Activated CD4-positive, alpha-beta T cell treated with anti-CD3 and anti-CD28 coated beads, Interleukin-10, Interleukin-2, amounts not matched to agents 100 ng/mL and 50 ng/mL, durations not matched to agents 16 hours and 8 hours (primary cell): ENCODE measurements at regions not wholly inside any gene's neighbourhood (a gene's known extent, or its start where the extent isn't known, plus 50 kb on each side); places are given as distances from the start of the nearest gene placed in this dataset.

Experiments used
- DNase-seq: peaks from one replicate; pipeline ENCODE4 v3.0.0-alpha.2; 2020

- DNase-seq, result no peak
Observed at GRCh38 chr2:236719192-236719635, 149.6 kb downstream of the ACKR3 start.

- no peak for DNase-seq
Observed at GRCh38 chr2:236720974-236721540, 151.4 kb downstream of the ACKR3 start.

GRCh38 chr2:236724200-236724599 lies 154.6 kb downstream of the ACKR3 start:
- DNase-seq, result no peak

- no peak for DNase-seq
Observed at GRCh38 chr2:236726701-236727450, 157.3 kb downstream of the ACKR3 start.

DNA sequence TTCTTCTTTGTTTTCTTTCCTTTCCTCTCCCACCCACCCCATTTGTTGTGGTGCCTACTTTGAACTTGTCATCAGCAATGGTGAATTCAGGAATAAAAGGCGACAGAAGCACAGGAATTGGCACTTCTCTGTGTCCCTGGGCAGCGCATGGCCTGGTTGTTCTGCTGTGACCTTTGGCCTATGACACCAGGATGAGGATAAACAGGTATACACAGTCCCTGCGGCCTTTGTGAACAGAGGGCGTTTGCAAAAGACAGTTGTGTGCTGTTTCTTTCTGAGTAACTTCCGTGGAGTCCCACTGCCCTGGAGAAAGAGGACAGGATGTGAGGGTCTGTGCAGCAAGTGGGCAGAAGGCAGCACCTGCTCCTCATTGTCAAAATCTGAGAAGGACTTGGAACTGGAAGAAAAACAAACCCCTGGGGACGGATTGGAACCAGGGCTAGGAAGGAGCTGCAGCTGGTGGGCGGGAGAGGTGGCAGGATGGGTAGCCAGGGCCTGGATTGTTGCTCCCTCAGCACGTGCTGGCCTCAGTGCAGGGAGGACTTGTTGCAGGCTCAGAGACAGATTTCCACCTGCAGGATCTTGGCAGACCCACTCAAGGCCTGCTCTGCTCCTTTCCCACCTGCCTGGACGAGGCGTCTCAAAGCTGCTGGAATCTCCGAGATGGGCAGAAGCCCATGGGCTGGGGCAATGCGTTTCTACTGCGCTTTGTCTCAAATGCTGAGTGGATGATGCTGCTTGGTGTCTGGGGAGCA lies 159.5 kb downstream of the ACKR3 start:
- DNase-seq, result no peak

- no peak for DNase-seq
Observed at GRCh38 chr2:236730393-236730792, 160.8 kb downstream of the ACKR3 start.

GRCh38 chr2:236731767-236732580 lies 162.3 kb downstream of the ACKR3 start:
- no peak for DNase-seq

- DNase-seq, result no peak
Observed at GRCh38 chr2:236733156-236733555, 163.5 kb downstream of the ACKR3 start.

GRCh38 chr2:236735825-236736238 lies 166.2 kb downstream of the ACKR3 start:
- DNase-seq, result no peak

GRCh38 chr2:236738030-236738429 lies 168.4 kb downstream of the ACKR3 start:
- no peak for DNase-seq

DNA sequence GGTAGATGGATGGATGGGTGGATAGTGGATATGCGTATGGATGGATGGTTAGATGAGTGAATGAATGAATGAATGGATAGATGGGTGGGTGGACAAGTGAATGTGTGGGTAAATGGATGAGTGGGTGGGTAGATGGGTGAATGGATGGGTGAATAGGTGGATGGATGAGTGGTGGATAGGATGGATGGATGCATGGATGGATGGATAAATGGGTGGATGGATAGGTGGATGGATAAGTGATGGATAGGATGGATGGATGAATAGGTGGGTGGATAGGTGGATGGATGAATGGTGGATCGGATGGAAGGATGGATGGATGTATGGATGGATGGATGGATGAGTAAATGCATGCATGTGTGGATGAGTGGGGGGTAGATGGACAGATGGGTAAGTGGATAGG lies 169.3 kb downstream of the ACKR3 start:
- DNase-seq, result no peak

DNA sequence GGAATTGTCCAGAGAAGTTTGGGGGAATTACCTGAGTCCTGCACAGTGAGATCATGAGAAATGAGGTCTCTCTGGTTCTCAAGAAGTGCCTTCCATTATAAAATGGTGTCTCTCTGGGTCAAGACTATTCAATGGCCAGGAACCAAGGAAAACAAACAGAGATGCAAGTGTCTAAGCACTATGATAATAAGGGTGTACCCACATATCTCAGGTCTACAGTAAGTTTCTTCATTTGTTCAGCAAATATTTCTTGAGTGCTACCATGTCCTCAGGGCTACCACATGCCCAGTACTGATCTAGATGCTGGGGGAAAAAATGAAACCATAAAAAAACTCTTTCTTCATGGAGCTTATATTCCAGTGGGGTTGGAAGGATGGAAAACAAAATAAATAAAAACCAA lies 170.0 kb downstream of the ACKR3 start:
- no peak for DNase-seq

DNA sequence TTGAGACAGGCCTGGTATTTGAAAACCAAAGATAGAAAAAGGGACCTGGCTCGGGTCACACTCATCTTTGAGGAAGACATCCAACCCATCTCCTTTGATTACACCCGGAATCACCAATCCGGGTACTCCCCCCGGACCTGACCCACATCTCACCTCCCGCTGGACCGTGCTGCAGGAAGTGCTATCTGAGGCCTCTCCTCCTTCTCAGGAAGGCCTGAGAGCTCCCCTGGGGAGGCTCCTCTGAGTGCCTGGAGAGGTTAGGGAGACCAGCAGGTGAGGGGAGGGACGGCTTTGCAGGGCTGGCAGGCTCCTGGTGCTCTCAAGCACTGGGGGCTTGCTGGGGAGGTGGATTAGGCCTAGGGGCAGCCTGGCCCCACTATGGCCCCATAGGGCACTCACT lies 170.9 kb downstream of the ACKR3 start:
- no peak for DNase-seq

- DNase-seq, result no peak
Observed at GRCh38 chr2:236743039-236743920, 173.7 kb downstream of the ACKR3 start.

DNA sequence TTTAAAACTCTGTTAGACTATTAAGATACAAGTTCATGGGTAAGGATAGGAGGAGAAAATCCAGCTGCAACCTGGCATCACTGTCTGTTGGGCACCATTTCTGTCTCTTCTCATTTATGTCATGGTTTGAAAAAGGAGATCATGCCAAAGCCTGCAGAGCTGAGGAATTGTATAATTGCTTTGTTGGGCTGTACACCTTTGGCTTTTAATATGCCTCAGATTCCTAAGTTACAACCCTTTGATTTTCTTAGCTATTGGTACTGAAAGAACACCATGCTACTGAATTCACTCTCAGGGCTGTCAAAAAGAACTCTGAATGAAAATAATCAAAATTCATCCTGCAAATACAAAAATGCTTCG lies 174.3 kb downstream of the ACKR3 start:
- no peak for DNase-seq

DNA sequence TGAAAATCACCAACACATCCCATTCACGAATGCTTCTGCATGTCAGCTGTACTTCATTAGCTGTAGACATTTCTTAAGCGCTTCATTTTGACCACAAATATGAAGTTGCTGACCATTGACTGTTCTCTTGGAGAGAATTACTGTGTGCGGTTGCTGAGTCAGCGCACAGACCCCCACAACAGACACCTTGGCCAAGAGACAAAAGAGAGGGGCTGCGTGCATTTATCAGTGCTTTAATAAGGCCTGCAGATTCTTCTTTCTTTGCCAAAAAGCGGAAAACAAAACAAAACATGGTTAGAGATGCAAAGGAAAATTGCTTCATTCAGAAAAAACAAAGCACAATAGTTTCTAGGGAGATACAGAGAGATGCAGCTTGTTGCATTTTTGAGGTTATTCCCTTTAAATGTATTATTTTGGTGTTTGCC lies 174.7 kb downstream of the ACKR3 start:
- no peak for DNase-seq

DNA sequence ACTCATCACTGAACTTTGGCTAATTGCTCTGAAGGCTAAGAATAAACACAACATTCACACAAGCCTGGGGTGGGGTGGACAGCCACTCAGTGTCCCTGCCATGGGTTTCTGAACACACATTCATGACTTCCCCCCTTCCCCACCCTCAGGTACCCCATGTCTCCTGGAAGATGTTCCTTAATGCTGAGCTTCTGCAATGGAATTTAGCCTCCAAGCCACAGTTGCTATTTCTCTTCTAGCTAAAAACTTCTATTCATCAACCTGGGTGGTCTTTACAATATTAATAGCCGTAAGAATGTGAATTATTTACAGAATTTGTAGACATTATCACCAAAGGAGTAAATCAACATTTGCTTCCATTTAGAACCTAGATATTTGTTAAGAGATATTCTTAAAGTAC lies 175.1 kb downstream of the ACKR3 start:
- no peak for DNase-seq

GRCh38 chr2:236745420-236746210 lies 176.0 kb downstream of the ACKR3 start:
- no peak for DNase-seq

- DNase-seq, result no peak
Observed at GRCh38 chr2:236746833-236747232, 177.2 kb downstream of the ACKR3 start.

DNA sequence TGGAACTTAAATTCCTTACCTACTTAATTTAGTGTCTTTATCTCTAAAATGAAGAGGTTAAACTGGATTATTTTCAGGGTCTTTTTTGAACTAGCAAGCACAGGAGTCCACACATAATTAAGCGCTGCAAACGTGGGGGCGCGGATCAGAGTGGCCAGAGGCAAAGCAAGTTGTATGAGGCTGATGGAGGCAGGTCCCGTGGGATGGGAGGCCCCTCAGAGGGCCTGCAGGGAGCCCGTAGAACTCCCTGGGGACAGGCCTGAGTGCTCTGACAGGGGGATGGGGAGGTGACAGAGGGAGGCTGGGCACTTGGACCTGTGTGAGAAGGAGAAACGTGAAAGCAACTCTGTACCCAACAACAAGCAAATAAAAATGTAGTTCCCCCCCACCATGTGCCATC lies 177.8 kb downstream of the ACKR3 start:
- DNase-seq, result no peak

GRCh38 chr2:236747925-236748324 lies 178.3 kb downstream of the ACKR3 start:
- no peak for DNase-seq
